ENCODE measurements at regions not wholly inside any gene's neighbourhood (a gene's known extent, or its start where the extent isn't known, plus 50 kb on each side); places are given as distances from the start of the nearest gene placed in this dataset.

DNA sequence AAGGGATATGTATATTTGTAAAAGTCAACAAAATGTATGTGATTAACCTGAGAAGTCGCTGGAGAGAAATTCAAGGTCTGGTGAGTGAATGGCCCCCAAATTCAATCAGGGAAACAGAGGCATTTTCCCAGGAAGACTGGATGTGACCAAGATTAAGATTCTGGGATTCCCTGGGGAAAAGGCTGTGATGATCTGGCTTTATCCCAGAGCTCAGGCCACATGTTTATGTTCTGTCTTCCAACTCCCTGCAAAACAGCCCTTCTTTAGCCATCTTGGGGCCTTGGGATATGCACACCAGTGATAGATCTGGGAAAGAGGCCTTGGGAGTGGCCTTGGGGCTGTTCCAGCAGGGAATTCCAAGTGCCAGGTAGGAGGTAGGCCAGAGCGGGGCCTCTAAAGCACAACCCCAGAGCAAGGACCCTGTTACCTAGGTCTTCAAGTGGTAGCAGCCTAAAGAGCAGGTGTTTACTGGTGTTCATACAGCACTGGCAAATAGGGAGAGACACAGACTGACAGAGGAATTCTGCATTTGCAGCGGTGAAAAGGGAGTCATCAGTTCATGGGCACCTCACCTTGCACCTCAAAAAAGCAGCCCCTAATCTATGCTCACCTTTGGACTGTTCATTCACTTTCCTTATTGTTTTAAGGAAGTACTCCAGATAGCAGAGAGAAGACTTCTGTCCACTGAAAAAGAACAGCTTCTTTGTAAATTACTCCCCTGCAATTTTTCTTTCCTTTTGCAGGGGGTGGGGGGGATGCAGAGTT is 312.4 kb downstream of the BUD13 start:
- TF ChIP-seq, protein P1, sequence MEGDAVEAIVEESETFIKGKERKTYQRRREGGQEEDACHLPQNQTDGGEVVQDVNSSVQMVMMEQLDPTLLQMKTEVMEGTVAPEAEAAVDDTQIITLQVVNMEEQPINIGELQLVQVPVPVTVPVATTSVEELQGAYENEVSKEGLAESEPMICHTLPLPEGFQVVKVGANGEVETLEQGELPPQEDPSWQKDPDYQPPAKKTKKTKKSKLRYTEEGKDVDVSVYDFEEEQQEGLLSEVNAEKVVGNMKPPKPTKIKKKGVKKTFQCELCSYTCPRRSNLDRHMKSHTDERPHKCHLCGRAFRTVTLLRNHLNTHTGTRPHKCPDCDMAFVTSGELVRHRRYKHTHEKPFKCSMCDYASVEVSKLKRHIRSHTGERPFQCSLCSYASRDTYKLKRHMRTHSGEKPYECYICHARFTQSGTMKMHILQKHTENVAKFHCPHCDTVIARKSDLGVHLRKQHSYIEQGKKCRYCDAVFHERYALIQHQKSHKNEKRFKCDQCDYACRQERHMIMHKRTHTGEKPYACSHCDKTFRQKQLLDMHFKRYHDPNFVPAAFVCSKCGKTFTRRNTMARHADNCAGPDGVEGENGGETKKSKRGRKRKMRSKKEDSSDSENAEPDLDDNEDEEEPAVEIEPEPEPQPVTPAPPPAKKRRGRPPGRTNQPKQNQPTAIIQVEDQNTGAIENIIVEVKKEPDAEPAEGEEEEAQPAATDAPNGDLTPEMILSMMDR (IDR thresholded peaks at IDR 0.05), result no peak
- TF ChIP-seq EZH2phosphoT487 (IDR thresholded peaks at IDR 0.05; ENCODE audit: borderline replicate concordance, low read depth) (no peak), EP300 (IDR thresholded peaks at IDR 0.05; ENCODE audit: borderline replicate concordance in 1 of 2, low read depth in 1 of 2, low read length in 1 of 2) (no peak), POLR2AphosphoS5 (IDR thresholded peaks at IDR 0.05; ENCODE audit: low read depth, low read length) (no peak), USF1 (IDR thresholded peaks at IDR 0.05; ENCODE audit: borderline replicate concordance, low read depth) (no peak), TCF12 (IDR thresholded peaks at IDR 0.05) (no peak), TEAD4 (IDR thresholded peaks at IDR 0.05; ENCODE audit: borderline replicate concordance, insufficient read depth) (no peak), FOXM1 (IDR thresholded peaks at IDR 0.05; ENCODE audit: low read depth) (no peak), YY1 (IDR thresholded peaks at IDR 0.05; ENCODE audit: low read depth) (no peak), MAX (IDR thresholded peaks at IDR 0.05; ENCODE audit: low read depth) (no peak), RCOR1 (IDR thresholded peaks at IDR 0.05; ENCODE audit: low read length) (no peak)
- TF ChIP-seq, protein P2, sequence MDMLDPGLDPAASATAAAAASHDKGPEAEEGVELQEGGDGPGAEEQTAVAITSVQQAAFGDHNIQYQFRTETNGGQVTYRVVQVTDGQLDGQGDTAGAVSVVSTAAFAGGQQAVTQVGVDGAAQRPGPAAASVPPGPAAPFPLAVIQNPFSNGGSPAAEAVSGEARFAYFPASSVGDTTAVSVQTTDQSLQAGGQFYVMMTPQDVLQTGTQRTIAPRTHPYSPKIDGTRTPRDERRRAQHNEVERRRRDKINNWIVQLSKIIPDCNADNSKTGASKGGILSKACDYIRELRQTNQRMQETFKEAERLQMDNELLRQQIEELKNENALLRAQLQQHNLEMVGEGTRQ (IDR thresholded peaks at IDR 0.05; ENCODE audit: borderline replicate concordance, low read depth, low read length), result no peak

Data from SK-N-SH (cell line).